H1 (cell line): ENCODE measurements at regions not wholly inside any gene's neighbourhood (a gene's known extent, or its start where the extent isn't known, plus 50 kb on each side); places are given as distances from the start of the nearest gene placed in this dataset.

Experiments
- CTCF ChIA-PET: fragments of 300-600 bp; sonication (Branson Sonifier 250); formaldehyde crosslinking; loops from one replicate; lab custom pipeline; 2021; ENCODE audit not compliant: partially characterized antibody; lab: Charles Lee
- POLR2A ChIA-PET: fragments of 300-600 bp; sonication (Branson Sonifier 250); formaldehyde crosslinking; loops from one replicate; lab custom pipeline; 2021; ENCODE audit warnings: inconsistent platforms; ENCODE audit not compliant: partially characterized antibody; lab: Charles Lee
- DNase-seq, 2 experiments: peaks; one replicate each; pipeline versions ENCODE4 v3.0.0 to v3.0.0-alpha.2; 2010 to 2022; ENCODE audit warnings: low spot score in 2 of 2, low read depth in 1 of 2, mixed read lengths in 1 of 2
- FAIRE-seq: peaks from 2 replicates; lab custom pipeline; 2011; peaks lifted over from hg19 to GRCh38; lab: Jason Lieb, UNC
- H2AFZ ChIP-seq: 2 replicates; pipeline ENCODE4 v1.8.1; 2012; ENCODE audit warnings: low read length, inconsistent platforms
- H2AK5ac ChIP-seq: 2 replicates; pipeline ENCODE4 v1.6.1; 2013; ENCODE audit warnings: low read depth, low read length
- H2BK120ac ChIP-seq: replicated peaks from 2 replicates; pipeline ENCODE3; 2013; ENCODE audit warnings: low read depth, low read length, inconsistent platforms
- H2BK12ac ChIP-seq: 2 replicates; pipeline ENCODE4 v1.6.1; 2013; ENCODE audit warnings: low read depth, low read length
- H2BK15ac ChIP-seq: 2 replicates; pipeline ENCODE4 v1.6.1; 2013; ENCODE audit warnings: low read length
- H2BK20ac ChIP-seq: 2 replicates; pipeline ENCODE4 v1.6.1; 2013; ENCODE audit warnings: low read length
- H2BK5ac ChIP-seq: 2 replicates; pipeline ENCODE4 v1.6.1; 2013; ENCODE audit warnings: low read depth, low read length
- H3K14ac ChIP-seq: 2 replicates; pipeline ENCODE4 v1.6.1; 2013; ENCODE audit warnings: inconsistent platforms; ENCODE audit not compliant: insufficient read length
- H3K18ac ChIP-seq: 2 replicates; pipeline ENCODE4 v1.6.1; 2013; ENCODE audit warnings: low read length; ENCODE audit errors: extremely low read depth
- H3K23ac ChIP-seq: 2 replicates; pipeline ENCODE4 v1.6.1; 2013; ENCODE audit warnings: inconsistent platforms; ENCODE audit not compliant: insufficient read length
- H3K23me2 ChIP-seq: 2 replicates; pipeline ENCODE4 v1.6.1; 2013; ENCODE audit warnings: low read depth, low read length
- H3K27ac ChIP-seq: 2 replicates; pipeline ENCODE4 v1.6.1; 2011; ENCODE audit warnings: low read depth, low read length, inconsistent platforms
- H3K27me3 ChIP-seq, 4 experiments: replicated peaks in 1 of 4; 1 replicate in 1 of 4; 2 replicates in 3 of 4; pipeline versions ENCODE4 v1.6.1 to v1.8.1; 2011 to 2013; ENCODE audit warnings: low read length in 3 of 4, mild to moderate bottlenecking in 3 of 4, inconsistent platforms in 2 of 4, mixed read lengths in 2 of 4, moderate library complexity in 1 of 4; ENCODE audit not compliant: control insufficient read depth in 3 of 4, insufficient read depth in 3 of 4; ENCODE audit errors: extremely low read depth in 1 of 4
- H3K36me3 ChIP-seq, 4 experiments: 2 replicates each; pipeline versions ENCODE4 v1.6.1 to v1.8.1; 2011 to 2013; ENCODE audit warnings: mild to moderate bottlenecking in 4 of 4, low read length in 3 of 4, moderate library complexity in 2 of 4, control low read depth in 1 of 4, inconsistent platforms in 1 of 4; ENCODE audit not compliant: insufficient read depth in 4 of 4, control insufficient read depth in 2 of 4
- H3K4ac ChIP-seq: replicated peaks from 2 replicates; pipeline ENCODE3; 2013; ENCODE audit warnings: low read length, low read depth, mixed read lengths, inconsistent platforms; ENCODE audit not compliant: insufficient read length
- H3K4me1 ChIP-seq, 4 experiments: replicated peaks in 1 of 4; 1 replicate in 1 of 4; 2 replicates in 3 of 4; pipeline versions ENCODE4 v1.6.1 to v1.8.1; 2011 to 2013; ENCODE audit warnings: low read length in 3 of 4, inconsistent platforms in 2 of 4, mixed read lengths in 1 of 4; ENCODE audit not compliant: insufficient read depth in 4 of 4, control insufficient read depth in 3 of 4
- H3K4me2 ChIP-seq, 2 experiments: 2 replicates each; pipeline versions ENCODE4 v1.6.1 to v1.8.1; 2011 to 2013; ENCODE audit warnings: low read depth in 2 of 2, low read length in 2 of 2, control low read depth in 1 of 2, inconsistent platforms in 1 of 2, mild to moderate bottlenecking in 1 of 2; ENCODE audit not compliant: insufficient read depth in 1 of 2
- H3K4me3 ChIP-seq, 4 experiments: fragments of 200-600, 300-600 bp in 1 of 4; sonication (generic), shearing (Covaris generic), sonication (Bioruptor Twin) in 1 of 4; 2 replicates each; pipeline versions ENCODE4 v1.5.1 to v1.8.1; 2011 to 2016; ENCODE audit warnings: low read length in 4 of 4, low read depth in 3 of 4, control low read depth in 2 of 4, inconsistent platforms in 2 of 4, mild to moderate bottlenecking in 2 of 4, mixed read lengths in 1 of 4, moderate library complexity in 1 of 4; ENCODE audit not compliant: insufficient read depth in 2 of 4; ENCODE audit errors: extremely low read depth in 1 of 4
- H3K56ac ChIP-seq: replicated peaks from 2 replicates; pipeline ENCODE3; 2013; ENCODE audit warnings: low read depth, mild to moderate bottlenecking, mixed read lengths, low read length, inconsistent platforms; ENCODE audit not compliant: insufficient read length
- H3K79me1 ChIP-seq: 2 replicates; pipeline ENCODE4 v1.6.1; 2013; ENCODE audit warnings: low read depth, low read length, control low read depth
- H3K79me2 ChIP-seq, 2 experiments: 2 replicates each; pipeline versions ENCODE4 v1.6.1 to v1.8.1; 2012 to 2013; ENCODE audit warnings: low read length in 2 of 2, mild to moderate bottlenecking in 2 of 2, inconsistent platforms in 1 of 2; ENCODE audit not compliant: insufficient read depth in 2 of 2, control insufficient read depth in 1 of 2
- H3K9ac ChIP-seq, 4 experiments: replicated peaks in 1 of 4; 1 replicate in 1 of 4; 2 replicates in 3 of 4; pipeline versions ENCODE4 v1.6.1 to v1.8.1; 2011 to 2013; ENCODE audit warnings: low read depth in 3 of 4, low read length in 3 of 4, control low read depth in 2 of 4, mild to moderate bottlenecking in 2 of 4, moderate library complexity in 2 of 4, inconsistent platforms in 1 of 4; ENCODE audit errors: extremely low read depth in 1 of 4
- H3K9me3 ChIP-seq, 2 experiments: 2 replicates each; pipeline versions ENCODE4 v1.6.1 to v1.8.1; 2012 to 2013; ENCODE audit warnings: mild to moderate bottlenecking in 2 of 2, moderate library complexity in 2 of 2, control low read depth in 1 of 2, inconsistent platforms in 1 of 2, low read depth in 1 of 2, low read length in 1 of 2, mixed read lengths in 1 of 2; ENCODE audit not compliant: insufficient read depth in 2 of 2
- H4K20me1 ChIP-seq, 2 experiments: replicated peaks in 1 of 2; 2 replicates each; pipeline versions ENCODE3 to v1.8.1; 2011 to 2013; ENCODE audit warnings: inconsistent platforms in 2 of 2, low read length in 2 of 2, mild to moderate bottlenecking in 1 of 2; ENCODE audit not compliant: insufficient read depth in 2 of 2, control insufficient read depth in 1 of 2
- H4K5ac ChIP-seq: 2 replicates; pipeline ENCODE4 v1.6.1; 2013; ENCODE audit warnings: low read length, low read depth, mixed read lengths, inconsistent platforms; ENCODE audit not compliant: insufficient read length
- H4K8ac ChIP-seq: 2 replicates; pipeline ENCODE4 v1.8.0; 2013; ENCODE audit warnings: mild to moderate bottlenecking, moderate library complexity, low read length, inconsistent platforms; ENCODE audit not compliant: insufficient read depth; ENCODE audit errors: extremely low read depth
- H4K91ac ChIP-seq: replicated peaks from 2 replicates; pipeline ENCODE3; 2013; ENCODE audit warnings: low read length, mixed read lengths, inconsistent platforms; ENCODE audit not compliant: insufficient read length
- ASH2L ChIP-seq: fragments of 200-600, 300-600 bp; sonication (generic); IDR thresholded peaks from one replicate; pipeline ENCODE4 v1.7.1; 2017; ENCODE audit warnings: low read length
- BRCA1 ChIP-seq: IDR thresholded peaks from 2 replicates; pipeline ENCODE4 v1.6.1; 2012; ENCODE audit warnings: low read depth, low read length, improper control_type of control experiment
- EP300 ChIP-seq, 2 experiments: IDR thresholded peaks; 1 replicate in 1 of 2; 2 replicates in 1 of 2; pipeline ENCODE4 v1.6.1; 2011 to 2012; ENCODE audit warnings: low read depth in 2 of 2, low read length in 2 of 2, mild to moderate bottlenecking in 2 of 2, borderline replicate concordance in 1 of 2, inconsistent platforms in 1 of 2, moderate library complexity in 1 of 2
- GTF2F1 ChIP-seq: IDR thresholded peaks from 2 replicates; pipeline ENCODE4 v1.6.1; 2012; ENCODE audit warnings: low read depth, low read length, improper control_type of control experiment, borderline replicate concordance
- JUN ChIP-seq: IDR thresholded peaks from 2 replicates; pipeline ENCODE4 v1.6.1; 2011; ENCODE audit warnings: low read depth, mild to moderate bottlenecking, improper control_type of control experiment, low read length
- JUND ChIP-seq: IDR thresholded peaks from 2 replicates; pipeline ENCODE4 v1.6.1; 2011; ENCODE audit warnings: mild to moderate bottlenecking, improper control_type of control experiment, low read length
- KDM1A ChIP-seq: fragments of 200-600, 300-600 bp; sonication (generic); IDR thresholded peaks from 2 replicates; pipeline ENCODE4 v1.7.1; 2016; ENCODE audit warnings: mild to moderate bottlenecking, low read length, borderline replicate concordance
- KDM4A ChIP-seq: IDR thresholded peaks from one replicate; pipeline ENCODE4 v1.7.1; 2012; ENCODE audit warnings: low read depth, mild to moderate bottlenecking, moderate library complexity, low read length, inconsistent platforms; ENCODE audit not compliant: severe bottlenecking
- NANOG ChIP-seq: IDR thresholded peaks from 2 replicates; pipeline ENCODE4 v1.6.1; 2011; ENCODE audit warnings: low read length, low read depth, mild to moderate bottlenecking, inconsistent platforms; ENCODE audit not compliant: insufficient read depth, poor library complexity, severe bottlenecking
- NRF1 ChIP-seq: IDR thresholded peaks from 2 replicates; pipeline ENCODE4 v1.6.1; 2011; ENCODE audit warnings: mild to moderate bottlenecking, low read depth, low read length, improper control_type of control experiment
- PHF8 ChIP-seq: fragments of 200-600 bp; sonication (generic); conservative IDR thresholded peaks from 2 replicates; pipeline ENCODE4 v1.7.1; 2012; ENCODE audit warnings: low read depth, mild to moderate bottlenecking, inconsistent platforms, low read length, moderate library complexity
- POU5F1 ChIP-seq: IDR thresholded peaks from 2 replicates; pipeline ENCODE4 v1.6.1; 2011; ENCODE audit warnings: low read depth, mild to moderate bottlenecking, low read length, moderate library complexity
- SIRT6 ChIP-seq: IDR thresholded peaks from one replicate; pipeline ENCODE4 v1.7.1; 2012; ENCODE audit warnings: low read length, inconsistent platforms
- SP1 ChIP-seq: IDR thresholded peaks from 2 replicates; pipeline ENCODE4 v1.6.1; 2011; ENCODE audit warnings: low read depth, low read length
- TAF1 ChIP-seq: IDR thresholded peaks from 2 replicates; pipeline ENCODE4 v1.6.1; 2011; ENCODE audit warnings: mild to moderate bottlenecking, low read depth, low read length
- TBP ChIP-seq: IDR thresholded peaks from 2 replicates; pipeline ENCODE4 v1.6.1; 2011; ENCODE audit warnings: low read depth, low read length, improper control_type of control experiment
- ZNF274 ChIP-seq: IDR thresholded peaks from 2 replicates; pipeline ENCODE4 v1.7.0; 2012; ENCODE audit warnings: low read length, borderline replicate concordance; ENCODE audit errors: extremely low read depth
- WGBS, 2 experiments: shearing (Covaris generic) in 1 of 2; methylation state at CpG; one replicate each; pipeline versions ENCODE4 v1.1.6 to v1.1.7; 2013 to 2015; ENCODE audit warnings: low lambda C conversion rate in 2 of 2, mixed read lengths in 2 of 2, inconsistent platforms in 1 of 2, low coverage in 1 of 2, missing lambda C conversion rate in 1 of 2; ENCODE audit not compliant: insufficient replicate concordance in 2 of 2, insufficient coverage in 1 of 2, insufficient read length in 1 of 2; ENCODE audit errors: extremely low coverage in 1 of 2, missing lambda C conversion rate in 1 of 2; 5-methylcytosine and 5-hydroxymethylcytosine counted together

DNA sequence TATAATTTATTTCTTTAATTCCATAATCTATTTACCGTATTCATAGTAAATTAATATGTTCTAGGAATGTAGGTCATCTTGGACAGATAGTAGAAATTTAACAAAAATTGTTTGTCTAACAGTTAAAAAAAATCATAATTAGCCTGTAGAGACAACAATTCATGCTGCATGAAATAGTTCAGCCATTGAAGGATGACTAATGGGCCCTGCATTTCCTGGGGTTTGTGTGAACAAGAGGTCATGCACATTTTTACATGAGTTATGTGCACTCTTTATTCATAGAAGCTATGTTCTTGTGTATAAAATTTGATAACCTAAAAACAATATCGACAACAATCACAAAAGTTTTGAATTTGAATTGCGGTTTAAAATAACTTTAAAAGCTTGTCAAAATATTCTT lies 1663.6 kb downstream of the SUCLG1 start:
- no peak overlapping the region for H4K8ac ChIP-seq
- no peak overlapping the region for H2AFZ ChIP-seq
- H3K14ac ChIP-seq, result no peak overlapping the region
- no peak overlapping the region for H3K4me3 ChIP-seq
- H3K79me2 ChIP-seq, result no peaks in the 10 kb centered on the region
- no peaks in the 10 kb centered on the region for H3K23me2 ChIP-seq
- no peaks in the 10 kb centered on the region for H3K36me3 ChIP-seq
- H3K27me3 ChIP-seq, result no peaks in the 10 kb centered on the region
- no peak overlapping the region for H2BK120ac ChIP-seq
- no peak overlapping the region for H3K23ac ChIP-seq
- H3K18ac ChIP-seq, result no peak overlapping the region
- FAIRE-seq, result no peak
- no peak overlapping the region for H4K5ac ChIP-seq
- H3K4ac ChIP-seq, result no peak overlapping the region
- H4K20me1 ChIP-seq, result no peaks in the 10 kb centered on the region
- H3K4me1 ChIP-seq, result peaks cover 0 to 3% (median 0%) of the 10 kb centered on the region in 4 experiments; a peak in 1 of 7 replicates
- no peak overlapping the region for H2BK12ac ChIP-seq
- ChIA-PET CTCF (no interaction called here), POLR2A (no interaction called here)
- no peak overlapping the region for H3K56ac ChIP-seq
- no peak overlapping the region for H3K9ac ChIP-seq
- H4K91ac ChIP-seq, result no peak overlapping the region
- H2BK20ac ChIP-seq, result no peak overlapping the region
- no peak overlapping the region for H3K4me2 ChIP-seq
- H3K27ac ChIP-seq, result no peak overlapping the region
- no peak overlapping the region for H2BK15ac ChIP-seq
- WGBS, 2 experiments, result 98% methylated on average over 3 of the region's 3 CpGs; no CpG with 5 or more reads in 1 of the 2 experiments
- no peak overlapping the region for H2AK5ac ChIP-seq
- H2BK5ac ChIP-seq, result no peak overlapping the region
- H3K79me1 ChIP-seq, result no peaks in the 10 kb centered on the region
- no peak for TF ChIP-seq SP1
- TF ChIP-seq TAF1, result no peak
- no peak for TF ChIP-seq PHF8
- no peak for TF ChIP-seq BRCA1
- TF ChIP-seq NANOG, result no peak
- no peak for TF ChIP-seq ZNF274
- no peak for TF ChIP-seq SIRT6
- TF ChIP-seq EP300 (IDR thresholded peaks at IDR 0.05; ENCODE audit: borderline replicate concordance in 1 of 2, low read depth in 2 of 2, low read length in 2 of 2), result no peak
- TF ChIP-seq NRF1, result no peak
- TF ChIP-seq KDM1A, result no peak
- TF ChIP-seq POU5F1, result no peak
- TF ChIP-seq JUN, result no peak
- TF ChIP-seq JUND, result no peak
- no peak for TF ChIP-seq TBP
- no peak for TF ChIP-seq ASH2L
- no peak for TF ChIP-seq GTF2F1
- no peak for TF ChIP-seq KDM4A
- H3K9me3 ChIP-seq, result no peaks in the 10 kb centered on the region
- DNase-seq, result no peak
